CD4-positive, alpha-beta T cell treated with Interleukin-6 for 4 hours (primary cell): ENCODE measurements at regions not wholly inside any gene's neighbourhood (a gene's known extent, or its start where the extent isn't known, plus 50 kb on each side); places are given as distances from the start of the nearest gene placed in this dataset.

ENCODE experiments used
- DNase-seq: peaks from one replicate; pipeline ENCODE4 v3.0.0-alpha.2; 2020; ENCODE audit warnings: mixed read lengths

DNA sequence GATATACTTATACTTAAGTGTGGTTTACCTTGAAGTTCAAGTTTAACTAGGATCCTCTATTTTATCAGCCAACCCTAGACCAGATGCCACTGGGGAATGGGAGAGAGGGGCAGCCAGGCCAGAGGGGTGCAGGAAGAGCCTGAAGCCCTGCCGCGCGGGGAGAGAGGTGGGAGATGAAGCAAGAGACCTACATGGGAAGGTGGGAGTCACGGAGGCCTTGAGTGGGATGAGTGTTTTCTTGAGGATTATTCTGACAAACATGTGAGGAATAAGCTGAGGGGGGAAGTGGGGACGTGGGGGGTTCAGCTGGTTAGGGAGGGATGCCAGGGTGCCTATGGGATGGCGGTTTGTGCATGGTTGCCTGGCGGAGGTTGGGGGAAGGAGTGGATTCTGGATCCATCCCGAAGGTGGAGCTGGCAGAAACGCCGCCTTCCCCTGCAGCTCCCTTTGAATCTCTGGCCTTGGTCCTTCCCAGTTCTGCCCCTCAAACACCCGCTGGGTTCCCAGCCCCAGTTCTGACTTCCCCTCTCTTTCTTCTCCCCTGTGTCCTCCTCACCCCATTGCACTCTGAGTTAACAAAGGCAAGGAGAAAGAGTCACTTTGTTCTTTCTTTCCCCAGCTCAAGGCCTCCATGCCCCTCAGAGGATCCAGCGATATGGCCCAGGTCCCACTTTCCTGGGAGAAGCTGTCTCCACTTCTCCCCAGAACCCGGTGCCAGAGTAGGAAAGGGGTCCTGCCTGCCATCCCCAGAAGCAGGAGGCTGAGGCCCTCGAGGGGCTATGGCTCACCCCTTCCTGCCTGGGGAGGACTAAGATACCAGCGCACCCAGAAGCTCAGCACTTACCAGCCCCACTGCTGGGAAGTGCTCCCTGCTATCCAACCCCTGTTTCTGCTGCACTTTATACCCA is 274.2 kb downstream of the UACA start:
- no peak for DNase-seq

GRCh38 chr15:70488002-70488605 is 275.3 kb downstream of the UACA start:
- peak; percentile 81 for DNase-seq

DNA sequence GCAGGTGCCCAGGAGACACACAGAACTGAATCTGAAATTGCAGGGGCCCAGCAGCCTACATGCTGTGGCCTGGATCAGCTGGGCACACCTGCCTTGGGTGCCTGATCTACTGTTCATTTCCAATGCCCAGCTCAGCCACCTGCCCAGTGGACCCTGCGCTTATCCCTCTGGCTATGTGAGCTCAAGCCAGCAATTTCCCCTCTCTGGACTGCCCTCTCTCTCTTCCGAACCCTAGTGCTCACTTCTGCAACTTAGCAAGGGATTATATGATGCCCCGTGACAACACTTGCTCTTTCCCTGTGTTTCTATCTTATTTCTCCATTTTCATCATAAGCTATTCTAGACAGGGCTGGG is 276.0 kb downstream of the UACA start:
- no peak for DNase-seq

- peak; percentile 60 for DNase-seq
Measured at GRCh38 chr15:70486451-70487386, 276.6 kb downstream of the UACA start.

- no peak for DNase-seq
Measured at GRCh38 chr15:70486012-70486411, 277.3 kb downstream of the UACA start.

DNA sequence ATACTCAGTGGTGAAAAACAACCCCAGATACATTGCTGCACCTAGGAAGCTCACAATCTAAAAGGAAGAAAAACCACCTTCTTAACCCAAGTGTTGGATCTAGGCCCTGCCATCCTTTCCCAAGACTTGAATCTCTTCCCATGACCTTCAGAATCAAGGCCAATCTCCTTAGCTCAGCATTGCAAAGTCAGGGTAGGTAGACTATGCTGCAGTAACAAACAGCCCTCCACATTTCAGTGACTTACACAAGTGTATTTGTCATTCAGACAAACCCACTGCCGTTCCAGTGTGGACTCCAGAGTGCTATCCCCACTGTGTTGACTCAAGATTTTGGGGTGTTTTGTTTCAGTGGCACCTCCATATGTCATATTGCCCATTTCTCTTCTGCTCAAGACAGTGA is 278.4 kb downstream of the UACA start:
- DNase-seq = no peak

GRCh38 chr15:70483513-70483912 is 279.8 kb downstream of the UACA start:
- no peak for DNase-seq

GRCh38 chr15:70480196-70480856 is 283.0 kb downstream of the UACA start:
- DNase-seq = peak; percentile 61

- DNase-seq = no peak
Measured at GRCh38 chr15:70479785-70480184, 283.6 kb downstream of the UACA start.

DNA sequence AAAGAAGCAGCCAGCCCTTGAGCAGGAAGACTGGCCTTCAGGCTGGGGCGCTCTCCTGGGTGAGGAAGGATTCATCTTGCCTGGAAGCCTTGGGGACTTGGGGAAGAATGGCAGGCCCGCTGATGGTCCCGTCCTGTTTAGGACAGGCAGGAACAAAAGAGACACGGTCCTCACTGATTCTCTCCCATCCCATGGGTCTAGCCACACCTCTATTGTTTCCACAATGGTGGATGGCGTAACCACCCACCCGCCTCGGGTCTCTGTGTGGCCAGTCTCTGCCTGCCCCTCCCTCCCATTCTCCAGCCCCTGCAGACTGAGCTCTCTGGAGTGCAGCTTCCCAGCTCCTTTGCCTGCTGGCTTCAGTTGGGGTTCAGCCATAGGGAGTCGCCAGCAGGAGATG is 284.3 kb downstream of the UACA start:
- no peak for DNase-seq

GRCh38 chr15:70478251-70478990 is 284.9 kb downstream of the UACA start:
- DNase-seq = peak; percentile 15

GRCh38 chr15:70477750-70478250 is 285.6 kb downstream of the UACA start:
- DNase-seq = no peak

DNA sequence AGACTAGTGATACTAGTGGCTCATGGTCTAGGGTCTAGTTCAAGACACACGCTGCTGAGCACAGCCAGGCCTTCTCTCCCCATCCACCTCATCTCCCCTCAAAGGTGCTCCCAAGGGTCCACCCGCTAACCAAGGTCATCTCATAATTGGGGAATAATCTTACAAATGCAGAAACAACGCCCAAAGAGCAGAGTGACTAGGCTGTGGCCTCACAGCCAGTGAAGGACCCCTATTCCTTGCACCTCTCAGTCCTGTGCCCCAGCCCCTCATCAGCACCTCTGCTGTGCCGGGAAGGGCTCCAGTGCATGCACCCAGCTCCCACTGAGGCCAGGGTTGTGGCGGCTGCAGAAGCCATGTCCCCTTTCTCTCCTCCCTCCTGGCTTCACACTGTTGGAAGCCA is 286.9 kb downstream of the UACA start:
- DNase-seq = no peak

- no peak for DNase-seq
Measured at GRCh38 chr15:70475921-70476320, 287.4 kb downstream of the UACA start.

DNA sequence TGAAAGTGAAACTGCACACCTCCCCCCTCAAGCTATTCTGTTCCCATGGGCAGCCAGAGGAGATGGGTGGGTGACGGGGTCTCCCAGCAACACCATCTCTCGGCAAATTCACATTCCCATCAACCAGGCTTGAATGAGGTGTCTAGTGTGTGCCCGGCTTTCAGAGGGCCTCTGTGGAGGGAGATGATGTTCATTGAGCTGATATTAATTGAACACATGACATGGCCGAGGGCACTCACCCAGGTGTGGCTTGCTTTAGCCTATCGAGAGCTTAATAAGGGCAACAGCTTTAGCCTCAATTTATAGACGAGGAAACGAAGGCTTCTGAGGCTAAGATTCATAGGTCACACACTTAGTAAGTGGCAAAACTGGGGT is 288.0 kb downstream of the UACA start:
- DNase-seq = no peak

DNA sequence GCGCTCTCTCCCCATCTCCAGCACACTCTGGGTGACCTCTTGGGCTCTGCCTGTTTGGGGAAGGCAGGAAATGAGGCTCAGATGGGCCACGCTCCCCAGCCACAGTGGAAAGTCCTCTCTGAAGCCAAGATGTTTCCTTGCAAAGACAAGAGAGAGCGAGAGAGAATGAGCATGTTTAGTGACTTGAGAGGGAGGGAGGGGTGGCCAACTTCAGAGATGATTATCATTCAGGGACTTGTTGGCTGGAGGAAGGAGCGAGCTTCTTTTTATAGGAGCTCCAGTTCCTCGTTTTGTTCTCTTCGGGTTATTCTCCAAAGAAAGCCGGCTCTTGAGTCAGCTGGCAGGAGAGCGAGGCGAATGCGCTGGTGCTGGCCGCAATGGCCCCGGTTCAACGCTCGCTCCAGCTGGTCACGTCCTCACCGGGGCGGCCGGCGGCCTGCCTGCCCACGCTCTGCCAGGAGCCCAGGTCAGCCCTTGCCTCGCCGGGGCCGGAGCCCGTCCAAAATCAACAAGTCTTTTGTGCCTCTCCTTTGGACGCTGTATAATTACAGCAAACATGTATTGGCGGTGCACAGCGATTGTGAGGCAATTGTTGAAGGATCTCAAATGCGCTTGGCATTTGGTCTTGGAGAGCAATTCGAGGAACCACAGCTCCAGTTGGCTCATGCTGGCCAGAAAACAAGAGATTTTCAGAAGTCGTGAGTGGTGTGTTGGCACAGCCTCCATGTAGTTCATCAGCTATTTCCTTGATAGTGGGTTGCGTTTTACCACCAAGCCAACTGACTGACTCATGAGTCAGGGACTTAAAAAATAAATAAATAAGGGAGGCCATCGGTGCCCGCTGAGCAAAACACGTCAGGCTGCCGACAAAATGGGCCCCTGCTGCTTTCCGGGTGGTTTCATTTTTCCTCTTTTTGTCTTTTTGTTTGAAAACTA is 288.6 kb downstream of the UACA start:
- DNase-seq = peak; percentile 63

GRCh38 chr15:70473581-70474370 is 289.6 kb downstream of the UACA start:
- DNase-seq = no peak

DNA sequence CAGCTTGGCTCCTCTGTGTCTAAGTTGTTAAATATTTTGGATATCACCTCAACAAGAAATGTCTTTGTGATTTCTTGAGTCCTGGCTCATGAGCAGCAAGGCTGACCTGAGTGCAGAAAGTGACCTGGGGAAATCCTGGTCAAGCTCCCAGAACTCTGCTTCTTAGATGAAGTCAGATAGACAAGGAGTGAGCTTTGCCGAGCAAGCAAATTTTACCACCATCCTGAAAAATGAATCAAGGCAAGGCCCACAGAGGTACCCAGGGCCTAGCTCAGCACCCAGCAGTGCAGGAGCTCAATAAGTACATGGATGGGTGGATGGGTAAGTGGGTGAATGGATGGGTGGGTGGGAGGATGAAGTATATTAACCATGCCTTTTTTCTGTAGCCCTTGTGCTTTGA is 291.8 kb downstream of the UACA start:
- DNase-seq = no peak

DNA sequence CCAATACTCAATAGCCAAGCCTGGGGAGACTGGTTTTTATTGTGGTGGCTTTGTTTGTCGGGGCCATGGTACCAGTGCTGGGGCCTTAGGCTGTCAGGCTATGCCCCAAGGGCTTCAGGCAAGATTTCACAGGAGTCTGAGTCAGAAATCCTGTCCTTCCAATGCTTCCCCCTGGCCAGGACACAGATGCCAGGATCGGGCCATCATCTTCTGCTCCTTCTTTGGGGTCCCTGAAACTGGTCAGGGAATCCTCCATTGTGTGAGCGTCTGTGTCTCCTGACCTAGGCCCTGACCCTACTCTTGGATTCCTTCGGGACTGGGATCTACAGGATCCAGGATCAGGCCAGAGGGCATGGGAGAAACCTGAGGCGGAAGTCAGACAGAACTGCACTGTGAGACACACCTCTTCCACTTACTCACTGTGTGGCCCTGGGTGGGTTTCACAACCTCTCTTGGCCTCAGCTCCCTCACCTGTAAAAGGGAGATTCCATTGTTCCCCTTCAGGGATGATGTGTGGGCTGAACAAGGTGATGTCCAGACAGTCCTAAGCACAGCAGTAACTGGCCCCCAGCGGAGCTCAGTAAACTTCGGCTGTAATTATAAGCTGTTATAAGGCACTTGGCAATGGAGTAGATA is 292.7 kb downstream of the UACA start:
- no peak for DNase-seq
